ENCODE measurements at regions not wholly inside any gene's neighbourhood (a gene's known extent, or its start where the extent isn't known, plus 50 kb on each side); places are given as distances from the start of the nearest gene placed in this dataset.

DNA sequence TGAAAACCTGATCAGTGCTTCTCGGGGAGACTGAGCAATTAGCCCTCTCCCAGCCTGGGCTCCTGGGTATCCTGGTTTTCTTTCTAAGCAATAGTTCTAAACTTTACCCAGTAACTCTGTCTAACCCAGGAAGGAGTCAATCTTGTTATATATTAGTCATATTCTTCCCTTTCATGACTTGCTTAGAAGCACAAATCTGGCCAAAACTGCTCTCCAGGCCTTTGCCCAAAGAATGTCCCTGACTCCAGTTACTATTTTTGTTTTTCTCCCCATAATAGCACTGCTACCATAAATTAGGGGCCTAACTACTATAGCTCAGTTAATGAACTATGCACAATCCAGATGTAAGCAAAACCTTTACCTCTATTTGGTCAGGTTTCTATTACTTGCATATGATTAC, 355.8 kb upstream of the HTR2A start:
- no peak for TF ChIP-seq CTCF (IDR thresholded peaks at IDR 0.05)
- TF ChIP-seq EP300 (IDR thresholded peaks at IDR 0.05), result no peak
- no peak for TF ChIP-seq POLR2AphosphoS5 (IDR thresholded peaks at IDR 0.05)
- TF ChIP-seq POLR2A (IDR thresholded peaks at IDR 0.05; ENCODE audit: low read depth), result no peak
- H3K4me1 ChIP-seq, result peaks cover 0 to 15% (median 4%) of the 10 kb centered on the region in 4 donors
- H3K4me3 ChIP-seq, result no peak overlapping the region
- intact Hi-C loops (cut with DNase I), result no loop called here
- DNase-seq (ENCODE audit: extremely low spot score), result no peak
- H3K9me3 ChIP-seq, result no peaks in the 10 kb centered on the region
- WGBS, result no CpG with 5 or more reads among the region's 1 CpG
- no peaks in the 10 kb centered on the region for H3K36me3 ChIP-seq
- H3K27ac ChIP-seq (replicated peaks in 1 of 4), result no peak overlapping the region
- no peaks in the 10 kb centered on the region for H3K27me3 ChIP-seq

- H3K4me3 ChIP-seq, result no peak overlapping the region
- no peaks in the 10 kb centered on the region for H3K36me3 ChIP-seq
- H3K9me3 ChIP-seq, result no peaks in the 10 kb centered on the region
- intact Hi-C loops (cut with DNase I), result no loop called here
- H3K27ac ChIP-seq (replicated peaks in 1 of 4), result no peak overlapping the region
- no peak for DNase-seq (ENCODE audit: extremely low spot score)
- H3K4me1 ChIP-seq, result peaks cover 0 to 15% (median 4%) of the 10 kb centered on the region in 4 donors
- no peaks in the 10 kb centered on the region for H3K27me3 ChIP-seq
- no peak for TF ChIP-seq EP300 (IDR thresholded peaks at IDR 0.05)
- WGBS, result 87% methylated on average over 4 of the region's 4 CpGs
Measured at GRCh38 chr13:47251771-47252170, 354.9 kb upstream of the HTR2A start.

DNA sequence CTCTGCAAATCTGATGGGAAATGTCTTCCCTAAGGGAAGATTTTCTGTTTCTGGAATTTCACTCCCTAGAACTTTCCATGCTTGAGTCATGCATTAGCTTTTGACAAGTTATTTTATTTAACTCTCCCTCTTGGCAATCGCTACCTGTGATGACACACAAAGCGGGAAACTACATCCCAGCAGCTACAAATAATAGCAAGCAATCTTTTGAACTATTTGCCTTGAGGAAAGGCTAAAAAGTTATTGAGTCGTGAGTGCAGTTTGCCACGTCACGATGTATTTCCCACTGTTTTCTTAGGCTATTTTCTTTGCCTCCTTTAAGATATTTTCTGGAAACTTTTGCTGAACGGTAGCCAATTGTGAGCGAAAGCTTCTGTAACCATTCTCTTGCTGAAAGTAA, 353.3 kb upstream of the HTR2A start:
- H3K27ac ChIP-seq (replicated peaks in 1 of 4), result peak overlapping the region in 2 of 4 donors; percentile 18 to 42
- H3K4me1 ChIP-seq, result peaks cover 0 to 15% (median 4%) of the 10 kb centered on the region in 4 donors
- H3K36me3 ChIP-seq, result no peaks in the 10 kb centered on the region
- TF ChIP-seq EP300 (IDR thresholded peaks at IDR 0.05), result no peak
- no peak for TF ChIP-seq CTCF (IDR thresholded peaks at IDR 0.05)
- TF ChIP-seq POLR2AphosphoS5 (IDR thresholded peaks at IDR 0.05), result no peak
- no peak for TF ChIP-seq POLR2A (IDR thresholded peaks at IDR 0.05; ENCODE audit: low read depth)
- H3K4me3 ChIP-seq, result no peak overlapping the region
- DNase-seq (ENCODE audit: extremely low spot score), result no peak
- 26% methylated on average over 7 of the region's 7 CpGs for WGBS
- H3K9me3 ChIP-seq, result no peaks in the 10 kb centered on the region
- intact Hi-C loops (cut with DNase I), result no loop called here
- no peaks in the 10 kb centered on the region for H3K27me3 ChIP-seq

- DNase-seq (ENCODE audit: extremely low spot score), result no peak
Measured at GRCh38 chr13:47249266-47249665, 352.4 kb upstream of the HTR2A start.

GRCh38 chr13:47241446-47241845, 344.6 kb upstream of the HTR2A start:
- Histone ChIP-seq H3K27ac (replicated peaks in 1 of 4) (no peak overlapping the region), H3K4me3 (no peak overlapping the region), H3K27me3 (no peaks in the 10 kb centered on the region), H3K4me1 (no peaks in the 10 kb centered on the region), H3K9me3 (no peaks in the 10 kb centered on the region), H3K36me3 (no peaks in the 10 kb centered on the region)
- WGBS, result 76% methylated on average over 7 of the region's 7 CpGs
- no peak for TF ChIP-seq CTCF (IDR thresholded peaks at IDR 0.05)
- no peak for TF ChIP-seq POLR2A (IDR thresholded peaks at IDR 0.05; ENCODE audit: low read depth)
- TF ChIP-seq EP300 (IDR thresholded peaks at IDR 0.05), result no peak
- no peak for TF ChIP-seq POLR2AphosphoS5 (IDR thresholded peaks at IDR 0.05)
- DNase-seq (ENCODE audit: extremely low spot score), result no peak
- intact Hi-C loops (cut with DNase I), result no loop called here

More at GRCh38 chr13:47249266-47249665, 352.4 kb upstream of the HTR2A start:
- H3K27me3 ChIP-seq, result no peaks in the 10 kb centered on the region
- intact Hi-C loops (cut with DNase I), result no loop called here
- no peak overlapping the region for H3K27ac ChIP-seq (replicated peaks in 1 of 4)
- TF ChIP-seq CTCF (IDR thresholded peaks at IDR 0.05) (no peak), EP300 (IDR thresholded peaks at IDR 0.05) (no peak), POLR2AphosphoS5 (IDR thresholded peaks at IDR 0.05) (no peak), POLR2A (IDR thresholded peaks at IDR 0.05; ENCODE audit: low read depth) (no peak)
- peaks cover 0 to 15% (median 4%) of the 10 kb centered on the region in 4 donors for H3K4me1 ChIP-seq
- H3K9me3 ChIP-seq, result no peaks in the 10 kb centered on the region
- H3K4me3 ChIP-seq, result no peak overlapping the region
- H3K36me3 ChIP-seq, result no peaks in the 10 kb centered on the region

Data from esophagus muscularis mucosa (tissue), 4 donors.